Breast epithelium (tissue), 3 donors: ENCODE measurements at regions not wholly inside any gene's neighbourhood (a gene's known extent, or its start where the extent isn't known, plus 50 kb on each side); places are given as distances from the start of the nearest gene placed in this dataset.

ENCODE experiments used
- POLR2A ChIP-seq: fragments of 450-650 bp; IDR thresholded peaks from one replicate; pipeline ENCODE4 v1.6.1; 2016; ENCODE audit warnings: antibody characterized with exemption, mild to moderate bottlenecking, moderate library complexity
- POLR2AphosphoS5 ChIP-seq, 3 donors: sonication (generic); formaldehyde crosslinking; IDR thresholded peaks; one replicate each; pipeline ENCODE4 v1.6.1; 2017; ENCODE audit warnings: antibody characterized with exemption in 3 of 3
- TF ChIP-seq, protein P1 (sequence below), 3 donors: fragments of 450-650 bp; IDR thresholded peaks; one replicate each; pipeline ENCODE4 v1.5.1; 2016 to 2017; ENCODE audit warnings: antibody characterized with exemption in 3 of 3, mild to moderate bottlenecking in 3 of 3, moderate library complexity in 3 of 3

DNA sequence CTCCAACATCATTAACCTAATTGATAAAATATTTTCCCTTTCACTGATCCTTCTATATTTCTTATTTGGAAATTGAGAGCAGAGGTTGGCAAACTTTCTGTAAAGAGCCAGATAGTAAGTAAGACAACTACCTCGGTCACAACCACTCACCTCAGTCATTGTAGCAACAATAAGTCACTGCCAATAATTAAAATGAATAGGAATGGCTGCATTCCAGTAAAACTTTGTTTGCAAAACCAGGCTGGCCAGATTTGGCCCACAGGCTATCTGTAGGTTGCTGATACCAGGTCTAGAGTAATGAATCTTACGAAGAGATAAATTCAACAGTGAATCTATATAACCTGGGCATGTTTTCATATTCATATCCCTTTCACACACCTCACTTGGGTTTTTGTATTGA lies 316.2 kb upstream of the TBC1D5 start:
- TF ChIP-seq, protein P1, sequence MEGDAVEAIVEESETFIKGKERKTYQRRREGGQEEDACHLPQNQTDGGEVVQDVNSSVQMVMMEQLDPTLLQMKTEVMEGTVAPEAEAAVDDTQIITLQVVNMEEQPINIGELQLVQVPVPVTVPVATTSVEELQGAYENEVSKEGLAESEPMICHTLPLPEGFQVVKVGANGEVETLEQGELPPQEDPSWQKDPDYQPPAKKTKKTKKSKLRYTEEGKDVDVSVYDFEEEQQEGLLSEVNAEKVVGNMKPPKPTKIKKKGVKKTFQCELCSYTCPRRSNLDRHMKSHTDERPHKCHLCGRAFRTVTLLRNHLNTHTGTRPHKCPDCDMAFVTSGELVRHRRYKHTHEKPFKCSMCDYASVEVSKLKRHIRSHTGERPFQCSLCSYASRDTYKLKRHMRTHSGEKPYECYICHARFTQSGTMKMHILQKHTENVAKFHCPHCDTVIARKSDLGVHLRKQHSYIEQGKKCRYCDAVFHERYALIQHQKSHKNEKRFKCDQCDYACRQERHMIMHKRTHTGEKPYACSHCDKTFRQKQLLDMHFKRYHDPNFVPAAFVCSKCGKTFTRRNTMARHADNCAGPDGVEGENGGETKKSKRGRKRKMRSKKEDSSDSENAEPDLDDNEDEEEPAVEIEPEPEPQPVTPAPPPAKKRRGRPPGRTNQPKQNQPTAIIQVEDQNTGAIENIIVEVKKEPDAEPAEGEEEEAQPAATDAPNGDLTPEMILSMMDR (IDR thresholded peaks at IDR 0.05): no peak
- TF ChIP-seq POLR2AphosphoS5 (IDR thresholded peaks at IDR 0.05): no peak
- TF ChIP-seq POLR2A: no peak
